Smooth muscle cell (in vitro differentiated cells): ENCODE measurements at regions not wholly inside any gene's neighbourhood (a gene's known extent, or its start where the extent isn't known, plus 50 kb on each side); places are given as distances from the start of the nearest gene placed in this dataset.

ENCODE experiments used
- DNase-seq: peaks from one replicate; lab custom pipeline; 2025; ENCODE audit not compliant: unreplicated experiment; lab: John Stamatoyannopoulos, UW
- H2AFZ ChIP-seq: fragments of 200-600 bp; sonication (generic); 2 replicates; pipeline ENCODE4 v1.6.0; 2016; ENCODE audit warnings: antibody characterized with exemption, low read depth, mild to moderate bottlenecking
- H3F3A ChIP-seq: fragments of 200-600 bp; sonication (generic); 2 replicates; pipeline ENCODE4 v1.6.0; 2017; ENCODE audit warnings: antibody characterized with exemption, low read depth
- H3K27ac ChIP-seq: fragments of 200-600 bp; sonication (generic); 2 replicates; pipeline ENCODE4 v1.5.1; 2016; ENCODE audit warnings: low read depth, mild to moderate bottlenecking
- H3K27me3 ChIP-seq: fragments of 200-600 bp; sonication (generic); 2 replicates; pipeline ENCODE4 v1.6.1; 2016; ENCODE audit warnings: low read depth, mild to moderate bottlenecking
- H3K36me3 ChIP-seq: fragments of 200-600 bp; sonication (generic); 2 replicates; pipeline ENCODE4 v1.5.1; 2016; ENCODE audit warnings: low read depth
- H3K4me1 ChIP-seq: fragments of 200-600 bp; sonication (generic); 2 replicates; pipeline ENCODE4 v1.5.1; 2016; ENCODE audit warnings: low read depth
- H3K4me2 ChIP-seq: fragments of 200-600 bp; sonication (generic); 2 replicates; pipeline ENCODE4 v1.6.0; 2016; ENCODE audit warnings: mild to moderate bottlenecking
- H3K4me3 ChIP-seq: fragments of 200-600 bp; sonication (generic); 2 replicates; pipeline ENCODE4 v1.5.1; 2016; ENCODE audit warnings: mild to moderate bottlenecking
- H3K79me2 ChIP-seq: fragments of 200-600 bp; sonication (generic); 2 replicates; pipeline ENCODE4 v1.6.0; 2016; ENCODE audit warnings: low read depth, mild to moderate bottlenecking
- H3K9ac ChIP-seq: fragments of 200-600 bp; sonication (generic); 2 replicates; pipeline ENCODE4 v1.6.0; 2016; ENCODE audit warnings: low read depth
- H3K9me3 ChIP-seq: fragments of 200-600 bp; sonication (generic); replicated peaks from 2 replicates; pipeline ENCODE4 v1.5.1; 2016; ENCODE audit warnings: low read depth
- H4K20me1 ChIP-seq: fragments of 200-600 bp; sonication (generic); 2 replicates; pipeline ENCODE4 v1.6.0; 2016; ENCODE audit warnings: low read depth
- CTCF ChIP-seq: fragments of 200-600 bp; sonication (generic); IDR thresholded peaks from 2 replicates; pipeline ENCODE4 v1.5.1; 2017; ENCODE audit warnings: borderline replicate concordance, mild to moderate bottlenecking, antibody characterized with exemption; ENCODE audit not compliant: insufficient read depth, poor library complexity, severe bottlenecking
- WGBS: methylation state at CpG from one replicate; pipeline ENCODE4 v1.1.7; 2016; ENCODE audit warnings: low lambda C conversion rate; 5-methylcytosine and 5-hydroxymethylcytosine counted together

- H3K4me2 ChIP-seq, result no peak overlapping the region
- peak; percentile 54 for TF ChIP-seq CTCF
- DNase-seq, result no peak
- H3K9ac ChIP-seq, result no peak overlapping the region
- 80% methylated on average over 24 of the region's 24 CpGs for WGBS
- no peaks in the 10 kb centered on the region for H3K9me3 ChIP-seq
- peaks cover 5% of the 10 kb centered on the region for H3F3A ChIP-seq
- peaks cover 30% of the 10 kb centered on the region for H4K20me1 ChIP-seq
- H3K27me3 ChIP-seq, result no peaks in the 10 kb centered on the region
- H3K27ac ChIP-seq, result no peak overlapping the region
- H2AFZ ChIP-seq, result no peak overlapping the region
- no peaks in the 10 kb centered on the region for H3K36me3 ChIP-seq
- H3K4me3 ChIP-seq, result no peak overlapping the region
- H3K4me1 ChIP-seq, result peaks cover under 1% of the 10 kb centered on the region
- no peaks in the 10 kb centered on the region for H3K79me2 ChIP-seq
These were observed 196.7 kb upstream of the GSE1 start for GRCh38 chr16:85416228-85417109.

GRCh38 chr16:85417156-85417860 is 195.8 kb upstream of the GSE1 start:
- Histone ChIP-seq H3K79me2 (no peaks in the 10 kb centered on the region), H2AFZ (no peak overlapping the region), H3K27me3 (no peaks in the 10 kb centered on the region), H3F3A (peaks cover 5% of the 10 kb centered on the region), H3K9ac (no peak overlapping the region), H4K20me1 (peaks cover 38% of the 10 kb centered on the region), H3K4me3 (no peak overlapping the region), H3K4me2 (no peak overlapping the region), H3K36me3 (no peaks in the 10 kb centered on the region), H3K9me3 (no peaks in the 10 kb centered on the region), H3K27ac (no peak overlapping the region), H3K4me1 (peaks cover 9% of the 10 kb centered on the region)
- no peak for TF ChIP-seq CTCF
- WGBS, result 83% methylated on average over 14 of the region's 14 CpGs
- no peak for DNase-seq

- Histone ChIP-seq H4K20me1 (peaks cover 52% of the 10 kb centered on the region), H3K4me3 (no peak overlapping the region), H3K4me1 (peaks cover 9% of the 10 kb centered on the region), H2AFZ (no peak overlapping the region), H3K27ac (no peak overlapping the region), H3K9me3 (no peaks in the 10 kb centered on the region), H3K79me2 (no peaks in the 10 kb centered on the region), H3K9ac (no peak overlapping the region), H3K36me3 (no peaks in the 10 kb centered on the region), H3K4me2 (no peak overlapping the region), H3F3A (peaks cover 5% of the 10 kb centered on the region), H3K27me3 (no peaks in the 10 kb centered on the region)
- 83% methylated on average over 17 of the region's 17 CpGs for WGBS
- TF ChIP-seq CTCF, result no peak
- DNase-seq, result no peak
These were observed 194.1 kb upstream of the GSE1 start for GRCh38 chr16:85418978-85419491.
